Right renal cortex interstitium (tissue), 3 donors: ENCODE measurements at regions not wholly inside any gene's neighbourhood (a gene's known extent, or its start where the extent isn't known, plus 50 kb on each side); places are given as distances from the start of the nearest gene placed in this dataset.

Experiments used
- DNase-seq, 3 donors: peaks; one replicate each; pipeline ENCODE4 v3.0.0-alpha.2; 2013; ENCODE audit warnings: low read depth in 3 of 3, low spot score in 2 of 3

GRCh38 chr5:68161156-68161555 is 54.4 kb upstream of the PIK3R1 start:
- DNase-seq: no peak

DNA sequence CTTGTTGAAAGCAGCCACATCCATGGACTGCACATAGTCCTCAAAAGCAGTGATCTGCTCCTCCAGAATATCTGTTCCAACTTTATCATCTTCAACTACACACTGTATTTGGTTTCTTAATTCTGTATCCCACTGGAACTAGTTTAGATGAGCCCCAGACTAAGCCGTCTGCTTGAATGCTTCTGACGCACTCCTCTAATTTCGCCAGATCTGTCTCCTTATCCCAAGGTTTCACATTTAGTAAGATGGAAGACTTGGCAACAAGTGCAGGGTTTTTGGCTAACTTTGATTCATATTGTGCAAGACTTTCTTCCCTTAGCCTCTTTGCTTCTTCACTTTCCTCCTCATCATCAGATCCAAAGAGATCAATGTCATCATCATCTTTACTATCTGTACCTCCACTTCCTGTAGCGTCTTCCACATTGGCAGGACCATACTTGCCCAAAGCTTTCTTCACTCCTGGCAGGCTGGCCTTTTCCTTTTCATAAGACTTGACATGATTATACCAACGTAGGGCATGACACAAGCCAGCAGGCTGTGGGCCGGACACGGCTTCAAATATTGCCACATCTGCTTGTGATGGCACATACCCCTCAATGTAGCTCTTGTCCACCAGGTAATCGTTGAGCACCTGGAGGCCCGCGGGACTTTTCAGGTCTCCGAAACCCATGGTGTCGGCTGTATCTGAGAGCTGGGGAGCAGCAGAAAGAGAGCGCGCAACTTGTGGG is 56.2 kb upstream of the PIK3R1 start:
- DNase-seq: no peak

DNA sequence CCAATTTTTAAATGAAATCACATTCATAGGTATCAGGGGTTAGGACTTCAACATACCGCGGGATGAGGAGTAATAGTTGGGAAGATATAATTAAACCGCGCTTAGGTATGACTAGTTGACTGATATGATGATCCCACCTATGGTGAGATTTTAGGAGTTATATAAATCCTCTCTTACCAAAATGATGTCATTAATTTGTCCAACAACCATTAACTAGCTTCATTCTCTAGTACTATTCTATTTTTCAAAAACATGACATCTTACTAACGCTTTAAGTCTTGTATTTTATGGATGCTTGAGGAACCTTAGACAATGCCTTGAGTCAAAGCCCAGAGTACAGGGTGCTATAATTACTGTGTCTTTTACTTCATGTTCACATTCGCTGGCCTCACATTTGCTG is 59.6 kb upstream of the PIK3R1 start:
- DNase-seq: no peak

DNA sequence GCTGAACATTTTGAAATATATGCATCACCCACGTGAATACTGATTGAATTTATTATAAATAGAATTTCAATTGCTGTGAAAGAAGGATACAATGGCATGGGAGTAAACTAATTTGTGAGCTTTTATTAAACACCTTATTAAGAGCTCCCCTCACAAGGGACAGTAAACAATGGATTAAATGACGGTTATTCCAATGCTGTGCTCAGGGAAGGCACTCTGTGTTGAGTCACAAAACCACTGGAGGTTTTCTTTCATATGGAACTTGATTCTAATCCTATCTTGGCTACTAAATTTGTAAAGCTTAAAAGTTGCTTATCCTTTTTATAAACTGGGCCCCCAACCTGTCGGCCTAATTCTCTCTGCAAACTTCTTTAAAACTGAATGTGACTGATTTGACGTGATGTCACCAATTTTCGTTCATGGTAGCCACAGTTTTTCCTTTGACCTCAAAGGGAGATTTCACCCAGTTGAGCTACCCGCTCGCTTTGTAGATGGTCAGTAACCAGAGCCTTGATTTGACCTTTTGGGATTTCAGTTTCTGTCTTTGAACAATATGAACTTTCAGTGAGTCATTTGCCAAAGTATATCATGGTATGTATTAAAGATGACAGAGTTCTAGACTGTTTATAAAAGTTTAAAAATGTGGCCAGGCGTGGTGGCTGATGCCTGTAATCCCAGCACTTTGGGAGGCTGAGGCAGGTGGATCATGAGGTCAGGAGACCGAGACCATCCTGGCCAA is 61.3 kb upstream of the PIK3R1 start:
- no peak for DNase-seq

DNA sequence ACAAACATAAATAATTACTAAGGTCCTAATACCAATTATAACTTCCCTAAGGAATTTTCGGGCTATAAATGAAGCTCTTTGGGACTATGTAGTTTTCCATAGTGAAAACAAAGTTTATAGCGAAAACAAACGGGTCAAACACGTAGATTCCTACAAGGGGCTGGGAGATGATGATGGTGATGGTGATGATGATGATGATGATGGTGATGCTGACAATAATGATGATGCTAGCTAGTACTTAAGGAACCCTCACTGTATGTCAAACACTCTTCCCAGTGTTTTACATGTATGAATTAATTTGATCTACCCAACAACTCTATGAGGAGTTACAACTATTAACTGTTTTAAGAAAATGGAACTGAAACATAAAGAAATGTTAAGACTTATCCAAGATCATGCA is 63.7 kb upstream of the PIK3R1 start:
- no peak for DNase-seq

- DNase-seq: no peak
Measured at GRCh38 chr5:68149189-68149588, 66.4 kb upstream of the PIK3R1 start.

GRCh38 chr5:68148096-68148495 is 67.5 kb upstream of the PIK3R1 start:
- no peak for DNase-seq

DNA sequence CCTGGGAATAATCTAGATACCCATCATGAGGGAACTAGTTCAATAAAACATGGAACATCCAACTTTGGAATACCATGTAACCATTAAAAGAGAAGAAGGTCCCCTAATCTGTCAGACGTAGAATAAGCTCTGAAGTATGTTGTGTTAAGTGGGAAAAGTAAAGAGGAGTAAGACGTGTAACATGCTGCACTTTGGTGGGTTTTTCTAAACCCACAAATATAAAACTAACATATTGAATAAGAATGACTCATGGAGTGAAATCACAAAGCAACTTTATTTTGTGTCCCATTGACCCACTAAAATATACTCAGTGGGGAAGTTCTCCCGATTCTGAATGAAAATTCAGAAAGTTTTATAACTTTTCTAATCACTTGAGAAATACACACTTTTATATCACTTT is 67.9 kb upstream of the PIK3R1 start:
- DNase-seq: no peak

GRCh38 chr5:68141494-68141893 is 74.1 kb upstream of the PIK3R1 start:
- no peak for DNase-seq

DNA sequence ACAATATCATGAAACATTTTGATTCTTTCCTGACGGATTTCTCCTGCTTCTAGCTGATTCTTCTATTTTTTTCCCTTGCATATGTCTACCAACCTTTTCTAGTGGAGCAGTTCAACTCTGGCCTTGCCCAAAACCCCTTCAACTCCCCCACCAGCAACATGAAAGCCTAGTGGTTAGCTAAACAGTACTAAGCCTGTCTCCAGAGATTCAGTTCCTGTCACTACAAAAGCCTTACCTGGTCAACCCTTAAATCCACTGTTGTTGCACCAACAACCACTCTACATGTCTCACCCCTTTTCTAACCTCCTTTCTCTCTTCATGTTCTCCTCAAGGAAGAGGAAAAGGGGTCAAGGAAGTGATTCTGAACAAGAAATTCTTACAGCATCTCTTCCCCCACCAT is 74.8 kb upstream of the PIK3R1 start:
- DNase-seq: no peak

GRCh38 chr5:68139611-68140441 is 75.7 kb upstream of the PIK3R1 start:
- no peak for DNase-seq

DNA sequence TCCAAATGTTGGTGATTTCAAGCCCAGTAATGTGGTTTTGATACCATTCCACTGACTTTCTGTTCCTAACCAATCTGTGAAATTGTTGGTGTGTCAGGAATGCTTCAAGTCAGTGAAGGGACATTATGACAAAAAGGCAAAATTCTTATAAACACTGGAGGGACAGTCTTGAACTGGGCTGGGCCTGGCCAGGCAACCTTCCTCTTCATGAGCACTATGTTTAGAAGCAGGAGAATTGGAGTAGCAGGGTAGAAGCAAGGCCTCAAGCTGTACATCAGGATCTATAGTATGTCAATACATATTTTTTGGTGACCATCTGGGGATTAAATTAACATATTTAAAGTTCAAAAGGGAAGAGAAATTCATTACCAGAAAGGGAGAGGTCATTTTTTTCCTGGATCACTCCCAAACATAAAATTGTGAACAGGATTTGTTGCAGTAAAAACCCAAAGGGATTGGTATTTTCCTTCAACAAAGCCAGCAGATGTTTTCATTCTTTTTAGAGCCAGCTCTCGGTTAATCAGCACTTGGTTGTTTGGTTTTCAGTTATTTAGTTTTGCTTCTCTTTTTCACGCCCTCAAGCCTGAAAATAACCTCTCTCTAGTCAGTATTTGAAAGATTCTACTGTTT is 77.9 kb upstream of the PIK3R1 start:
- no peak for DNase-seq

DNA sequence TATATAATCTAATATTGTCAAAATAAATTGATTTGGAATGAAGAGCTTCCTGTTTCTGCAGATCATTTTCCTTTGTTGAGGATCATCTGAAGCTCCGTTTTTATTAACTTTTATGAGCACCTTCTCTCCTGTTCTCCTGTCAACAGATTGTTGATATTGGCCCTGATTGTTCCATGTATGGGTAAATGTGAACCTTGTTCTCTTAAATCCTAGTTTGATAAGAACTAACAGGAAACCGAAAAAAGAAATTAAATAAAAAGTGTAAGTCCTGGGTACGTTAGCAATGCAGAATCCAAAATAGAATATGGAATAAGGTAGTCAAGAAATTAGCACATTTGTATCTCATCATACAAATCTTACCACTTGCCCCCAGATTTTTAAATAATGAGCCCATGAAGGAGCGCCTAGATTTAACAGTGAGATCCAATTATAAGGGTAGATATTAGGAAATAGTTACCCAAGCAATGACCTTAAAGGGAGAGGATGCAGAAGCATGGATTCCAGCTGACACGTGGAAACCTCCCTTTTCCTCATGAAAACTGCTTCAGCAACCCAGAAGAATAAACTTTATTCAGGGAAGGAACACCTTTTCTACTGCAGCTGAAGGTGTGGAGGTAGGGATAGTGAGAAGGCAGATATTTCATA is 80.8 kb upstream of the PIK3R1 start:
- DNase-seq: no peak

DNA sequence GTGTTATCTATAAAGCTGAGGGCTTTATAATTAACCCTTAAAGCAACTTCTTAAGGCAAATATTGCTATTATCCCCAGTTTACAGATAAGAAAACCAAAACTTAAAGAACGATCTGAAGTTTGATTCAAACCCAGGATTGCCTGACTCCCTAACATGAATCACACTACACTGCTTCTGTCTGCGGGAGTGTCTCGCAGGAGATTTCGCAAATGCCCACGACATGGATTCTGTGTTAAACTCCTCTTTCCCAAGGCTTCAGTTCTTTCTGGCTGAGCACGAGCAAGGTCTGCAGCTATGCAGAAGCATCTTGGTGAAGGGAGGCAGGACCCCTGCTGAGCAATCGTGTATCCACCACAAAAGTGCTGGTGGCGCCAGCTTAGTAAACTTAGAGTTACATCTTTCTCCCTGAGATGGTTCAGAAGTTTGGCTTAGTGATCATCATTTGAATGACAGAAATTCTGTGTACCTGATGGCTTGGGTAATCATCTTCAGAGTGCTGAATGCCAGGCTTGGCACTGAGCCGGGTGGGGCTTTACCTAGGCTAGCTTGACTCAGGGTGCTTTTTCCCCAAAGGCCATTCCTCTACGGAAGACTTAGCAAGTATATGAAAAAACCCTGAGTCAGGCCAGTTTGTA is 81.4 kb upstream of the PIK3R1 start:
- no peak for DNase-seq

DNA sequence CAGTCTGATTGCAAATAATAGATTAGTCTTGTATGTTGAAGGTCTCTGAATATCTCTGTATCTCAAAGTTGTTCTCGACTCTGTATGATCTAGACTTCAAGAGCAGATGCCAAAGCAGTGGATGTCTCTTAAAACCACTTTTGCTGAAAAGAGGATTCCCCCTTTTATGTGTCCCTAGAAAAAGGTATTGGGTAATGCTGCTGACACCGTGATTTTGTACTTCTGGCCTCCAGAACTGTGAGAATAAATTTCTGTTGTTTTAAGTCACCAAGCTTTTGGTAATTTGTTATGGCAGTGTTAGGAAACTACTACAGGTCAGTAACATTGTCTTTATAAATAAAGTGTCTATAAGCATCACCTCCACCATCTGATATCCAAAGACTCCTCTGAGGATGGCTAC is 85.3 kb upstream of the PIK3R1 start:
- DNase-seq: no peak

GRCh38 chr5:68129364-68129763 is 86.2 kb upstream of the PIK3R1 start:
- no peak for DNase-seq

- DNase-seq: no peak
Measured at GRCh38 chr5:68126886-68127285, 88.7 kb upstream of the PIK3R1 start.

DNA sequence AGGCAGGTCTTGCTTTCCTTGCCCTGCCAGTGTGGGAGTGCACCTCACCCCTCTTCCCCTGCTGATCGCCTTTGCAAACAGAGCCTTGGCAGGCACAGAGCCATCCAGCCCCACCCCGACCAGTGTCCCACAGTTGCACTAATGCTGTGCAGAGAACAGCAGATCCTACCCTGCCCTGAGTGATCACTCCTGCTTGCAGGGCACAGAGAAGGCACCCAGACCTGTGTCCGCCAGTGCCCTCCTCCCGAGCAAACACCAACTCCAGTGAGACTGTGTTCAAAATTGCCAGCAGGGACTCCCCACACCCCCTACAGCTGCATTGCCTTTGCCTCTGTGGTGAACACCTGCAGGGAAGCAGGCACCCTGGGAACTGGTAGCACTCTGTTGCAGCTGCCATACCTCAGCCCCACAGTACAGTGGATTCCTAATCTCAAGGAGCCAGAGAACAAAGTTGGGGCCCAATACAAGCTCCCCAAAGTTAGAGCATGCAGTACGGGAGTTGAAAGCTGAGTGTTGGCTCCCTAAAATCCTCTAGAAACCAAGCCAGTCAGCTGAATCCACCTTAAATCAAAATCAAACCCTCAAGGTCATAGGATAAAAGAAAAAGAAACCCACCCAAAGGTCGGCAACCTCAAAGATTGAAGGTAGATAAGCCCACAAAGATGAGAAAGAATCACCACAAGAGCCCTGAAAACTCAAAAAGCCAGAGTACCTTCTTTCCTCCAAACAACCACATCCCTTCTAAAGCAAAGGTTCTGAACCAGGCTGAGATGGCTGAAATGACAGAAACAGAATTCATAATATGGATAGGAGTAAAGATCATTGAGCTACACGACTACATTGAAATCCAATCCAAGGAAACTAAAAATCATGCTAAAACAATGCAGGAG is 92.9 kb upstream of the PIK3R1 start:
- no peak for DNase-seq

DNA sequence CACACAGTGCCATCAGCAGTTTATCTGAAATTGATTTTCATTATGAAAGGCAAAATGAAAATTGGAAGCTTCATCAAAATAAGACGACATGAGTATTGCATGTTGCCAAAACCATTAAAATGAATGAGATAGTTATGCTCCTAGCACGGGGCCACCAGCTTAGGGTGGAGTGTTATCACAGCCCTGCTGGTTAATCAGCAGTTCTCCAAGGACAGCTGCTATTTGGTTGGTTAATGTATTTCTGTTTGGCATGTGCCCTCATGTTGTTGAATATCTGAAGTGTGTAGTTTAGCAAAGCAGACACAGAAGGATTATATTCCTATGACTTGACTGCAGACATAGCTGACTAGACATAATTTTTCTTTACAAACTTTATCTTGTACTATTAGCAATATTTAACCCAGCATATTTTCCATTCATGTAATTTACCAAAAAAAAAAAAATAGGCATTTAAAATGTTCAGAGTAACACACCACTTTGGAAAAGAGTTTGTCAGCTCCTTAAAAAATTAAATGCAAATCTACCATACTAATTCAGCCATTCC is 98.6 kb upstream of the PIK3R1 start:
- DNase-seq: no peak
